SK-N-SH (cell line): ENCODE measurements at regions not wholly inside any gene's neighbourhood (a gene's known extent, or its start where the extent isn't known, plus 50 kb on each side); places are given as distances from the start of the nearest gene placed in this dataset.

Experiments
- CTCF ChIA-PET: fragments of 300-600, 350-600 bp; formaldehyde crosslinking; extraction: SDS; loops from one replicate; lab custom pipeline; 2021; lab: Yijun Ruan, JAX
- POLR2A ChIA-PET: fragments of 350-600 bp; sonication (Branson Sonifier 250); formaldehyde crosslinking; extraction: SDS; loops from one replicate; lab custom pipeline; 2020; ENCODE audit warnings: antibody characterized with exemption, inconsistent platforms; lab: Yijun Ruan, JAX
- DNase-seq: peaks from one replicate; pipeline ENCODE4 v3.0.0; 2012
- H2AFZ ChIP-seq: fragments of 200-600 bp; sonication (generic); 2 replicates; pipeline ENCODE4 v1.8.1; 2016; ENCODE audit warnings: antibody characterized with exemption, mild to moderate bottlenecking, low read depth
- H3F3A ChIP-seq: fragments of 200-600 bp; sonication (generic); replicated peaks from 2 replicates; pipeline ENCODE3; 2016; ENCODE audit warnings: antibody characterized with exemption, mild to moderate bottlenecking; ENCODE audit not compliant: insufficient read depth
- H3K27ac ChIP-seq, 2 experiments: fragments of 200-500 bp in 1 of 2; fragments of 200-600 bp in 1 of 2; sonication (Bioruptor generic) in 1 of 2; sonication (generic), shearing (Covaris generic) in 1 of 2; 2 replicates each; pipeline versions ENCODE4 v1.5.1 to v1.6.1; 2014 to 2016; ENCODE audit warnings: low read depth in 2 of 2, inconsistent platforms in 1 of 2, low read length in 1 of 2, mild to moderate bottlenecking in 1 of 2, mixed read lengths in 1 of 2
- H3K27me3 ChIP-seq: fragments of 200-600 bp; sonication (generic), shearing (Covaris generic); 2 replicates; pipeline ENCODE4 v1.6.1; 2016; ENCODE audit warnings: mixed run types; ENCODE audit not compliant: insufficient read depth
- H3K36me3 ChIP-seq, 2 experiments: fragments of 200-500 bp in 1 of 2; fragments of 200-600 bp in 1 of 2; sonication (Bioruptor generic) in 1 of 2; sonication (generic) in 1 of 2; replicated peaks in 1 of 2; 2 replicates each; pipeline versions ENCODE3 to v1.5.1; 2014 to 2016; ENCODE audit warnings: low read length in 1 of 2, mild to moderate bottlenecking in 1 of 2; ENCODE audit not compliant: insufficient read depth in 2 of 2, control insufficient read depth in 1 of 2
- H3K4me1 ChIP-seq, 2 experiments: fragments of 200-500 bp in 1 of 2; fragments of 200-600 bp in 1 of 2; sonication (Bioruptor generic) in 1 of 2; sonication (generic), shearing (Covaris generic) in 1 of 2; 2 replicates each; pipeline versions ENCODE4 v1.5.1 to v1.6.1; 2014 to 2016; ENCODE audit warnings: low read depth in 1 of 2, low read length in 1 of 2, mixed run types in 1 of 2; ENCODE audit not compliant: insufficient read depth in 2 of 2, control insufficient read depth in 1 of 2
- H3K4me2 ChIP-seq: fragments of 200-600 bp; sonication (generic), shearing (Covaris generic); 2 replicates; pipeline ENCODE4 v1.6.1; 2017; ENCODE audit warnings: mixed run types
- H3K4me3 ChIP-seq, 2 experiments: fragments of 200-500 bp in 1 of 2; fragments of 200-600 bp in 1 of 2; sonication (Bioruptor generic) in 1 of 2; sonication (generic), shearing (Covaris generic) in 1 of 2; 2 replicates each; pipeline versions ENCODE4 v1.5.1 to v1.8.1; 2014 to 2016; ENCODE audit warnings: low read depth in 2 of 2, inconsistent platforms in 1 of 2, low read length in 1 of 2, mild to moderate bottlenecking in 1 of 2, mixed read lengths in 1 of 2, moderate library complexity in 1 of 2
- H3K79me2 ChIP-seq: fragments of 200-600 bp; sonication (generic); 2 replicates; pipeline ENCODE4 v1.8.1; 2017; ENCODE audit warnings: mild to moderate bottlenecking; ENCODE audit not compliant: insufficient read depth
- H3K9ac ChIP-seq: fragments of 200-600 bp; sonication (generic); 2 replicates; pipeline ENCODE4 v1.6.1; 2017; ENCODE audit warnings: mixed run types
- H3K9me2 ChIP-seq: fragments of 200-600 bp; sonication (generic); 2 replicates; pipeline ENCODE4 v1.6.1; 2017; ENCODE audit warnings: mixed run types
- H3K9me3 ChIP-seq: fragments of 200-600 bp; sonication (generic); 2 replicates; pipeline ENCODE4 v1.6.1; 2017; ENCODE audit warnings: mixed run types, mild to moderate bottlenecking, moderate library complexity
- H4K20me1 ChIP-seq: fragments of 200-600 bp; sonication (generic); 2 replicates; pipeline ENCODE4 v1.6.1; 2017; ENCODE audit warnings: mild to moderate bottlenecking, mixed run types; ENCODE audit not compliant: insufficient read depth
- FOSL2 ChIP-seq: IDR thresholded peaks from 2 replicates; pipeline ENCODE4 v1.4.0; 2012; ENCODE audit warnings: low read depth, mild to moderate bottlenecking, moderate library complexity, borderline replicate concordance
- FOXJ3 ChIP-seq: sonication (generic); formaldehyde crosslinking; IDR thresholded peaks from 2 replicates; pipeline ENCODE4 v1.5.1; 2020; ENCODE audit warnings: mild to moderate bottlenecking, missing genetic modification reagents
- FOXM1 ChIP-seq: IDR thresholded peaks from 2 replicates; pipeline ENCODE4 v1.4.0; 2012; ENCODE audit warnings: low read depth, mild to moderate bottlenecking
- GABPA ChIP-seq: IDR thresholded peaks from 2 replicates; pipeline ENCODE4 v1.4.0; 2012; ENCODE audit warnings: low read depth, mild to moderate bottlenecking
- GATA2 ChIP-seq: sonication (generic); formaldehyde crosslinking; IDR thresholded peaks from 2 replicates; pipeline ENCODE4 v1.5.0; 2020; ENCODE audit warnings: mild to moderate bottlenecking, missing genetic modification reagents
- IRF3 ChIP-seq: fragments of 150-350 bp; IDR thresholded peaks from 2 replicates; pipeline ENCODE4 v1.6.1; 2016; ENCODE audit warnings: mild to moderate bottlenecking, low read depth, low read length
- JUND ChIP-seq: IDR thresholded peaks from 2 replicates; pipeline ENCODE4 v1.4.0; 2012
- MAX ChIP-seq: IDR thresholded peaks from 2 replicates; pipeline ENCODE4 v1.4.0; 2012; ENCODE audit warnings: low read depth
- NFIC ChIP-seq: IDR thresholded peaks from 2 replicates; pipeline ENCODE4 v1.4.0; 2012; ENCODE audit warnings: borderline replicate concordance
- NRF1 ChIP-seq: IDR thresholded peaks from 2 replicates; pipeline ENCODE4 v1.6.1; 2012; ENCODE audit warnings: low read depth, mild to moderate bottlenecking, low read length
- SIN3A ChIP-seq: IDR thresholded peaks from 2 replicates; pipeline ENCODE4 v1.6.1; 2012; ENCODE audit warnings: low read depth, mild to moderate bottlenecking, low read length, moderate library complexity, borderline replicate concordance
- TAF1 ChIP-seq: IDR thresholded peaks from 2 replicates; pipeline ENCODE4 v1.6.1; 2012; ENCODE audit warnings: low read depth, mild to moderate bottlenecking, low read length, moderate library complexity, borderline replicate concordance
- USF1 ChIP-seq: IDR thresholded peaks from 2 replicates; pipeline ENCODE4 v1.4.0; 2012; ENCODE audit warnings: low read depth, borderline replicate concordance
- USF2 ChIP-seq: fragments of 150-350 bp; IDR thresholded peaks from 2 replicates; pipeline ENCODE4 v1.6.1; 2017; ENCODE audit warnings: antibody characterized with exemption, low read length, low read depth, borderline replicate concordance
- WGBS: methylation state at CpG from one replicate; pipeline ENCODE4 v1.1.6; 2017; ENCODE audit warnings: low lambda C conversion rate; 5-methylcytosine and 5-hydroxymethylcytosine counted together

GRCh38 chr5:158058208-158059120 is 199.5 kb upstream of the CLINT1 start:
- POLR2A ChIA-PET = no interaction called here
- H2AFZ ChIP-seq = no peak overlapping the region
- no peak overlapping the region for H3K9ac ChIP-seq
- H4K20me1 ChIP-seq = no peaks in the 10 kb centered on the region
- H3K36me3 ChIP-seq = no peaks in the 10 kb centered on the region
- no peak for TF ChIP-seq NFIC
- TF ChIP-seq FOXM1 = no peak
- TF ChIP-seq USF2 = no peak
- TF ChIP-seq MAX = no peak
- no peak for TF ChIP-seq NRF1
- TF ChIP-seq GATA2 (CRISPR knock-in tag) = no peak
- no peak for TF ChIP-seq USF1
- TF ChIP-seq FOSL2 = no peak
- no peak for TF ChIP-seq GABPA
- TF ChIP-seq TAF1 = no peak
- no peak for TF ChIP-seq SIN3A
- TF ChIP-seq FOXJ3 (CRISPR knock-in tag) = no peak
- no peak for TF ChIP-seq IRF3
- TF ChIP-seq JUND = no peak
- TF ChIP-seq, all 33 proteins: peak for 0
- 65% methylated on average over 6 of the region's 6 CpGs for WGBS
- no peaks in the 10 kb centered on the region for H3K27me3 ChIP-seq
- peaks cover 8% of the 10 kb centered on the region for H3F3A ChIP-seq
- peaks cover 4 to 12% of the 10 kb centered on the region in 2 experiments; a peak in 2 of 4 replicates for H3K4me1 ChIP-seq
- H3K27ac ChIP-seq = no peak overlapping the region
- H3K9me2 ChIP-seq = no peaks in the 10 kb centered on the region
- H3K4me2 ChIP-seq = no peak overlapping the region
- CTCF ChIA-PET = interaction anchor here (1.4 to 4.1 kb wide), 2 partner anchors 17 kb away, joined by 9 to 25 read pairs; no protein-coding TSS in a partner anchor
- H3K4me3 ChIP-seq = no peak overlapping the region
- H3K9me3 ChIP-seq = no peaks in the 10 kb centered on the region
- H3K79me2 ChIP-seq = no peaks in the 10 kb centered on the region
- no peak for DNase-seq
